HepG2 (cell line): ENCODE measurements at regions not wholly inside any gene's neighbourhood (a gene's known extent, or its start where the extent isn't known, plus 50 kb on each side); places are given as distances from the start of the nearest gene placed in this dataset.

Experiments
- CTCF ChIP-seq: sonication (generic); formaldehyde crosslinking; IDR thresholded peaks from 2 replicates; pipeline ENCODE4 v1.5.0; 2020; ENCODE audit warnings: mild to moderate bottlenecking, missing genetic modification reagents, moderate library complexity
- GATAD2A ChIP-seq: IDR thresholded peaks from 2 replicates; pipeline ENCODE4 v1.6.1; 2016
- NCOA2 ChIP-seq: sonication (generic); formaldehyde crosslinking; IDR thresholded peaks from 2 replicates; pipeline ENCODE4 v1.8.0; 2022; ENCODE audit warnings: inconsistent platforms
- ZNF207 ChIP-seq: fragments of 450-650 bp; IDR thresholded peaks from 2 replicates; pipeline ENCODE4 v1.6.1; 2016; ENCODE audit warnings: antibody characterized with exemption, borderline replicate concordance
- ZNF644 ChIP-seq: IDR thresholded peaks from 2 replicates; pipeline ENCODE4 v1.6.1; 2016; ENCODE audit warnings: low read depth
- TF ChIP-seq, protein P1 (sequence below), 2 experiments: fragments of 450-650 bp in 1 of 2; sonication (generic) in 1 of 2; formaldehyde crosslinking; IDR thresholded peaks; 2 replicates each; pipeline versions ENCODE4 v1.5.0 to v1.8.0; 2020 to 2022; ENCODE audit warnings: mild to moderate bottlenecking in 1 of 2, missing genetic modification reagents in 1 of 2

GRCh38 chr18:55735199-55735855 lies 147.3 kb upstream of the TCF4 start:
- TF ChIP-seq, protein P1, sequence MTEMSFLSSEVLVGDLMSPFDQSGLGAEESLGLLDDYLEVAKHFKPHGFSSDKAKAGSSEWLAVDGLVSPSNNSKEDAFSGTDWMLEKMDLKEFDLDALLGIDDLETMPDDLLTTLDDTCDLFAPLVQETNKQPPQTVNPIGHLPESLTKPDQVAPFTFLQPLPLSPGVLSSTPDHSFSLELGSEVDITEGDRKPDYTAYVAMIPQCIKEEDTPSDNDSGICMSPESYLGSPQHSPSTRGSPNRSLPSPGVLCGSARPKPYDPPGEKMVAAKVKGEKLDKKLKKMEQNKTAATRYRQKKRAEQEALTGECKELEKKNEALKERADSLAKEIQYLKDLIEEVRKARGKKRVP (CRISPR knock-in tag; IDR thresholded peaks at IDR 0.05) = no peak
- TF ChIP-seq CTCF (CRISPR knock-in tag) = no peak
- TF ChIP-seq ZNF207 = no peak
- no peak for TF ChIP-seq NCOA2 (CRISPR knock-in tag)
- no peak for TF ChIP-seq ZNF644
- TF ChIP-seq GATAD2A (CRISPR knock-in tag) = no peak
